Retina (tissue), 1 donor: ENCODE measurements at regions not wholly inside any gene's neighbourhood (a gene's known extent, or its start where the extent isn't known, plus 50 kb on each side); places are given as distances from the start of the nearest gene placed in this dataset.
A peak's percentile ranks its signal among the peaks of the same experiment; 100 is the strongest.
"Not testable (repeated sequence)": the region's sequence is repeated elsewhere in the genome, so short reads cannot be mapped to it uniquely, and the experiment has no call there.

Experiments
- DNase-seq: peaks from one replicate; pipeline ENCODE4 v3.0.0-alpha.2; 2016

GRCh38 chr7:67484244-67484751 lies 487.7 kb downstream of the TYW1 start:
- DNase-seq = peak; percentile 86

GRCh38 chr7:67486401-67486800 lies 489.8 kb downstream of the TYW1 start:
- no peak for DNase-seq

- no peak for DNase-seq
Observed at GRCh38 chr7:67487316-67487715, 490.7 kb downstream of the TYW1 start.

- DNase-seq = no peak
Observed at GRCh38 chr7:67489881-67490280, 493.2 kb downstream of the TYW1 start.

- no peak for DNase-seq
Observed at GRCh38 chr7:67493366-67493765, 496.7 kb downstream of the TYW1 start.

- no peak for DNase-seq
Observed at GRCh38 chr7:67496589-67496988, 500.0 kb downstream of the TYW1 start.

- not testable (repeated sequence) for DNase-seq
Observed at GRCh38 chr7:67497914-67498313, 501.3 kb downstream of the TYW1 start.

GRCh38 chr7:67502929-67503328 lies 506.3 kb downstream of the TYW1 start:
- DNase-seq = no peak

GRCh38 chr7:67505449-67505848 lies 508.8 kb downstream of the TYW1 start:
- DNase-seq = no peak

GRCh38 chr7:67512481-67512880 lies 515.8 kb downstream of the TYW1 start:
- peak; percentile 72 for DNase-seq

GRCh38 chr7:67518580-67518979 lies 521.9 kb downstream of the TYW1 start:
- DNase-seq = no peak

- no peak for DNase-seq
Observed at GRCh38 chr7:67519171-67519570, 522.5 kb downstream of the TYW1 start.

- DNase-seq = no peak
Observed at GRCh38 chr7:67522504-67522903, 525.9 kb downstream of the TYW1 start.

GRCh38 chr7:67523713-67524112 lies 527.1 kb downstream of the TYW1 start:
- DNase-seq = no peak

- no peak for DNase-seq
Observed at GRCh38 chr7:67525588-67525987, 529.0 kb downstream of the TYW1 start.

- DNase-seq = no peak
Observed at GRCh38 chr7:67535241-67535989, 538.8 kb downstream of the TYW1 start.

- no peak for DNase-seq
Observed at GRCh38 chr7:67542916-67543315, 546.3 kb downstream of the TYW1 start.

GRCh38 chr7:67547183-67547907 lies 550.7 kb downstream of the TYW1 start:
- no peak for DNase-seq

- no peak for DNase-seq
Observed at GRCh38 chr7:67549126-67549525, 552.5 kb downstream of the TYW1 start.

GRCh38 chr7:67550801-67551436 lies 554.3 kb downstream of the TYW1 start:
- peak; percentile 31 for DNase-seq

GRCh38 chr7:67552738-67553137 lies 556.1 kb downstream of the TYW1 start:
- DNase-seq = no peak

GRCh38 chr7:67553378-67553777 lies 556.7 kb downstream of the TYW1 start:
- DNase-seq = no peak

GRCh38 chr7:67554986-67555385 lies 558.4 kb downstream of the TYW1 start:
- DNase-seq = no peak

- no peak for DNase-seq
Observed at GRCh38 chr7:67564959-67565358, 568.3 kb downstream of the TYW1 start.
